Spleen (tissue), 11 donors: ENCODE measurements at regions not wholly inside any gene's neighbourhood (a gene's known extent, or its start where the extent isn't known, plus 50 kb on each side); places are given as distances from the start of the nearest gene placed in this dataset.

Experiments
- DNase-seq: peaks from one replicate; pipeline ENCODE4 v3.0.0-alpha.2; 2020
- H3K27ac ChIP-seq, 8 donors: fragments of 200-600 bp; sonication (generic) in 7 of 8; 1 replicate in 4 of 8; 2 replicates in 4 of 8; pipeline versions ENCODE4 v1.5.0 to v1.8.0; 2016 to 2021; ENCODE audit warnings: inconsistent platforms in 4 of 8, mild to moderate bottlenecking in 4 of 8, moderate library complexity in 1 of 8
- H3K27me3 ChIP-seq, 7 donors: fragments of 200-600 bp; sonication (generic) in 6 of 7; replicated peaks in 1 of 7; 1 replicate in 4 of 7; 2 replicates in 3 of 7; pipeline versions ENCODE4 v1.5.0 to v1.8.0; 2016 to 2021; ENCODE audit warnings: inconsistent platforms in 3 of 7, mild to moderate bottlenecking in 1 of 7
- H3K36me3 ChIP-seq, 6 donors: fragments of 200-600 bp; sonication (generic) in 5 of 6; 1 replicate in 4 of 6; 2 replicates in 2 of 6; pipeline versions ENCODE4 v1.5.0 to v1.8.0; 2016 to 2021; ENCODE audit warnings: inconsistent platforms in 2 of 6
- H3K4me1 ChIP-seq, 6 donors: fragments of 200-600 bp; sonication (generic) in 5 of 6; 1 replicate in 3 of 6; 2 replicates in 3 of 6; pipeline versions ENCODE4 v1.5.0 to v1.8.0; 2016 to 2021; ENCODE audit warnings: inconsistent platforms in 3 of 6
- H3K4me3 ChIP-seq, 8 donors: fragments of 200-600 bp; sonication (generic) in 7 of 8; 1 replicate in 4 of 8; 2 replicates in 4 of 8; pipeline versions ENCODE4 v1.5.0 to v1.8.0; 2016 to 2021; ENCODE audit warnings: inconsistent platforms in 4 of 8, mild to moderate bottlenecking in 4 of 8, moderate library complexity in 2 of 8
- H3K9me3 ChIP-seq, 8 donors: fragments of 200-600 bp; sonication (generic) in 7 of 8; 1 replicate in 4 of 8; 2 replicates in 4 of 8; pipeline versions ENCODE4 v1.5.0 to v1.8.0; 2016 to 2021; ENCODE audit warnings: inconsistent platforms in 4 of 8
- CTCF ChIP-seq, 11 experiments: fragments of 200-600 bp in 7 of 11; fragments of 450-650 bp in 4 of 11; sonication (generic) in 4 of 11; IDR thresholded peaks in 8 of 11; conservative IDR thresholded peaks in 3 of 11; 1 replicate in 7 of 11; 2 replicates in 4 of 11; pipeline versions ENCODE4 v1.4.0 to v1.8.0; 2016 to 2021; ENCODE audit warnings: antibody characterized with exemption in 11 of 11, inconsistent platforms in 4 of 11, mild to moderate bottlenecking in 1 of 11
- POLR2A ChIP-seq, 3 donors: fragments of 450-650 bp; IDR thresholded peaks; one replicate each; pipeline ENCODE4 v1.5.1; 2017; ENCODE audit warnings: antibody characterized with exemption in 3 of 3, mild to moderate bottlenecking in 1 of 3
- POLR2AphosphoS5 ChIP-seq, 3 donors: sonication (generic); formaldehyde crosslinking; IDR thresholded peaks; one replicate each; pipeline ENCODE4 v1.5.1; 2017; ENCODE audit warnings: antibody characterized with exemption in 3 of 3
- WGBS, 5 donors: extraction: QIAGEN DNeasy Blood & Tissue Kit in 3 of 5; methylation state at CpG; one replicate each; pipeline versions ENCODE4 v1.1.5 to v1.1.7; 2013 to 2018; 5-methylcytosine and 5-hydroxymethylcytosine counted together
- intact Hi-C: fragments of 100-400 bp; cut with DNase I; formaldehyde crosslinking; loops from one replicate; pipeline ENCODE4 v1.15.0; 2023; ENCODE audit warnings: low total_unique reads
- donor health status: healthy with polysubstance abuse.
- donor health status: DM: no; HTN: no; CAD: no; lungs with moderate emphysema.
- donor health status: DM: no; HTN: no; CAD: no.
- donor health status: Bipolar disorder and iron deficiency.
- donor health status: healthy.
- donor health status: DM: no; HTN: no; CAD: no.
- donor health status: DM: yes; HTN: yes; CAD: no.

- WGBS, 5 donors: 68 to 86% (median 79%) methylated on average over 2 of the region's 2 CpGs
- H3K27ac ChIP-seq: no peak overlapping the region
- H3K4me3 ChIP-seq: no peak overlapping the region
- intact Hi-C loops: no loop called here
- H3K9me3 ChIP-seq: peaks cover 0 to 12% (median 0%) of the 10 kb centered on the region in 8 donors
- TF ChIP-seq POLR2A (IDR thresholded peaks at IDR 0.05): no peak
- TF ChIP-seq POLR2AphosphoS5 (IDR thresholded peaks at IDR 0.05): no peak
- no peak for TF ChIP-seq CTCF (IDR thresholded peaks at IDR 0.05 in 8 of 11, conservative IDR thresholded peaks at IDR 0.05 in 3 of 11)
- no peaks in the 10 kb centered on the region for H3K36me3 ChIP-seq
- H3K27me3 ChIP-seq: no peaks in the 10 kb centered on the region
- no peaks in the 10 kb centered on the region for H3K4me1 ChIP-seq
- no peak for DNase-seq
Observed at GRCh38 chr5:126137891-126138280, 285.3 kb upstream of the GRAMD2B start.

- no peak for TF ChIP-seq POLR2A (IDR thresholded peaks at IDR 0.05)
- no peak for TF ChIP-seq CTCF (IDR thresholded peaks at IDR 0.05 in 8 of 11, conservative IDR thresholded peaks at IDR 0.05 in 3 of 11)
- no peak for TF ChIP-seq POLR2AphosphoS5 (IDR thresholded peaks at IDR 0.05)
- H3K4me1 ChIP-seq: no peaks in the 10 kb centered on the region
- H3K27me3 ChIP-seq: no peaks in the 10 kb centered on the region
- no peak for DNase-seq
- H3K36me3 ChIP-seq: no peaks in the 10 kb centered on the region
- no peak overlapping the region for H3K4me3 ChIP-seq
- 69 to 79% (median 72%) methylated on average over 3 of the region's 3 CpGs for WGBS, 5 donors
- no peak overlapping the region for H3K27ac ChIP-seq
- intact Hi-C loops: no loop called here
- peaks cover 0 to 10% (median 0%) of the 10 kb centered on the region in 8 donors for H3K9me3 ChIP-seq
Observed at GRCh38 chr5:126138281-126138931, 284.8 kb upstream of the GRAMD2B start.

GRCh38 chr5:126139086-126139485 is 284.1 kb upstream of the GRAMD2B start:
- Histone ChIP-seq H3K4me1 (no peaks in the 10 kb centered on the region), H3K27ac (no peak overlapping the region), H3K4me3 (no peak overlapping the region), H3K9me3 (peaks cover 0 to 10% (median 0%) of the 10 kb centered on the region in 8 donors), H3K27me3 (no peaks in the 10 kb centered on the region), H3K36me3 (no peaks in the 10 kb centered on the region)
- intact Hi-C loops: no loop called here
- whole genome bisulfite sequencing, 5 donors: 65 to 80% (median 69%) methylated on average over 2 of the region's 2 CpGs
- no peak for DNase-seq
- TF ChIP-seq CTCF (IDR thresholded peaks at IDR 0.05 in 8 of 11, conservative IDR thresholded peaks at IDR 0.05 in 3 of 11) (no peak), POLR2A (IDR thresholded peaks at IDR 0.05) (no peak), POLR2AphosphoS5 (IDR thresholded peaks at IDR 0.05) (no peak)

- no peak for TF ChIP-seq POLR2A (IDR thresholded peaks at IDR 0.05)
- TF ChIP-seq POLR2AphosphoS5 (IDR thresholded peaks at IDR 0.05): no peak
- TF ChIP-seq CTCF (IDR thresholded peaks at IDR 0.05 in 8 of 11, conservative IDR thresholded peaks at IDR 0.05 in 3 of 11): no peak
- WGBS, 5 donors: 28 to 69% (median 46%) methylated on average over 5 of the region's 5 CpGs
- H3K27me3 ChIP-seq: no peaks in the 10 kb centered on the region
- no peak overlapping the region for H3K27ac ChIP-seq
- H3K4me1 ChIP-seq: no peaks in the 10 kb centered on the region
- H3K36me3 ChIP-seq: no peaks in the 10 kb centered on the region
- H3K9me3 ChIP-seq: peaks cover 0 to 8% (median 0%) of the 10 kb centered on the region in 8 donors
- DNase-seq: no peak
- no peak overlapping the region for H3K4me3 ChIP-seq
- intact Hi-C loops: no loop called here
Observed at GRCh38 chr5:126139773-126140172, 283.4 kb upstream of the GRAMD2B start.
